Neural crest cell (in vitro differentiated cells): ENCODE measurements at regions not wholly inside any gene's neighbourhood (a gene's known extent, or its start where the extent isn't known, plus 50 kb on each side); places are given as distances from the start of the nearest gene placed in this dataset.

ENCODE experiments used
- DNase-seq: peaks from one replicate; pipeline ENCODE4 v3.0.0; 2021; ENCODE audit warnings: low read depth, mixed read lengths, low spot score
- H3K27ac Mint-ChIP-seq: one replicate; pipeline ENCODE4 v1.8.0; 2021; ENCODE audit warnings: mild to moderate bottlenecking, mixed read lengths; ENCODE audit not compliant: unreplicated experiment
- H3K27me3 Mint-ChIP-seq: 2 replicates; pipeline ENCODE4 v1.8.0; 2021; ENCODE audit warnings: low read depth, mild to moderate bottlenecking, mixed read lengths
- H3K36me3 Mint-ChIP-seq: 2 replicates; pipeline ENCODE4 v1.8.0; 2021; ENCODE audit warnings: low read depth, mild to moderate bottlenecking, mixed read lengths
- H3K4me1 Mint-ChIP-seq: 2 replicates; pipeline ENCODE4 v1.8.0; 2021; ENCODE audit warnings: mixed read lengths
- H3K4me3 Mint-ChIP-seq: one replicate; pipeline ENCODE4 v1.8.0; 2021; ENCODE audit warnings: mild to moderate bottlenecking, mixed read lengths
- H3K9me3 Mint-ChIP-seq: 2 replicates; pipeline ENCODE4 v1.8.0; 2021; ENCODE audit warnings: mixed read lengths
- TF ChIP-seq, protein P1 (sequence below): fragments of 200-600 bp; sonication (generic); conservative IDR thresholded peaks from 2 replicates; pipeline ENCODE4 v1.5.0; 2021; ENCODE audit warnings: antibody characterized with exemption, mild to moderate bottlenecking

DNA sequence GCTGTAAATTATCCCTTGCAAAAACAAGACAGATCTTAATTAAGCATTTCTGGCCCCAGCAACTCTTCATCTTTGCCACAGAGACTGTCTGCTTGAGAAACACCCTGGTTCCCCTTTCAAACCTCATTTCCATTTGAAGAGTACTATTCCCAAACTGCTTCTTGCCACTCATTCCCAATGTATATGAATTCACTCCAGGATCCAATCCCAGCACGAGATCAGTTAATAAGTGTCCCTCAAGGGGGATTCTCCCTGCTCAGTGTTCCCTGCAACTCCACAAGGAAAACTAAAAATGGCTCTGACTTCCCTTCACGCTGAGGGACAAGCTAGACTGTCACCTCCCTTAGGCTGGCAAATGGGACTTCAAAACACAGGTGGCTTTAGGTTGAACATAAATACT is 173.2 kb downstream of the SIPA1L2 start:
- TF ChIP-seq, protein P1, sequence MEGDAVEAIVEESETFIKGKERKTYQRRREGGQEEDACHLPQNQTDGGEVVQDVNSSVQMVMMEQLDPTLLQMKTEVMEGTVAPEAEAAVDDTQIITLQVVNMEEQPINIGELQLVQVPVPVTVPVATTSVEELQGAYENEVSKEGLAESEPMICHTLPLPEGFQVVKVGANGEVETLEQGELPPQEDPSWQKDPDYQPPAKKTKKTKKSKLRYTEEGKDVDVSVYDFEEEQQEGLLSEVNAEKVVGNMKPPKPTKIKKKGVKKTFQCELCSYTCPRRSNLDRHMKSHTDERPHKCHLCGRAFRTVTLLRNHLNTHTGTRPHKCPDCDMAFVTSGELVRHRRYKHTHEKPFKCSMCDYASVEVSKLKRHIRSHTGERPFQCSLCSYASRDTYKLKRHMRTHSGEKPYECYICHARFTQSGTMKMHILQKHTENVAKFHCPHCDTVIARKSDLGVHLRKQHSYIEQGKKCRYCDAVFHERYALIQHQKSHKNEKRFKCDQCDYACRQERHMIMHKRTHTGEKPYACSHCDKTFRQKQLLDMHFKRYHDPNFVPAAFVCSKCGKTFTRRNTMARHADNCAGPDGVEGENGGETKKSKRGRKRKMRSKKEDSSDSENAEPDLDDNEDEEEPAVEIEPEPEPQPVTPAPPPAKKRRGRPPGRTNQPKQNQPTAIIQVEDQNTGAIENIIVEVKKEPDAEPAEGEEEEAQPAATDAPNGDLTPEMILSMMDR = no peak
- H3K4me1 Mint-ChIP-seq = peaks cover 32% of the 10 kb centered on the region
- H3K36me3 Mint-ChIP-seq = no peaks in the 10 kb centered on the region
- no peak overlapping the region for H3K4me3 Mint-ChIP-seq
- H3K9me3 Mint-ChIP-seq = no peaks in the 10 kb centered on the region
- no peak overlapping the region for H3K27ac Mint-ChIP-seq
- DNase-seq = no peak
- H3K27me3 Mint-ChIP-seq = no peaks in the 10 kb centered on the region

DNA sequence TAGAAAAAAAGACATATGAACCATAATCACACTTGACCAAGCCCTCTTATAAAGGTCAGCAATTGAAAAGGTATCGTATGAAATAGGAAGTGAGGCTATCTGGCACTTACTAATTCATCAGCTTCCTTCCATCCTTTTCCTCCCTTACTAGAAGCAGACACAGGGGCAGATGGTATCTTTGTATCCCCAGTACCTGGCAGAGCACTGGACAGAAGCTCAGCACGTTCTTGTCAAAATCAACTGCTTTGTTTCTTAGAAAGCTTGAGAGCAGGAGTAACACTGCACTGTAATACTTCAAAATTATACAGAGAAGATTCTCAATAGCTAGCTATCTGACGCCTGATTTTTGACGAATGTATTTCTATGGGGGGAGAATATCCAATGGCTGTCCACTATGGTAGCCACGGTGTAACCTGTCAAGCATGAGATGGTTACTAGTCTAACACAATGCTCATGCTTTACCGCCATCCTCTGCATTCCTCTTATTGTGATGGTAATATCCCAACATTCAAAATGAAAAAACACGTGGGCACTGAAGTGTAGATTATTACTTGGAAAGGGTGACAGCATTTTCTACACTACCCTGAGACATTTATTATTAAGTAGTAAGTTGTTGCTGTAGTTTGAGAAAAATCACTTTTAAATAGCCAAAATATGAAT is 175.6 kb downstream of the SIPA1L2 start:
- Mint-ChIP-seq H3K27ac (no peak overlapping the region), H3K36me3 (no peaks in the 10 kb centered on the region), H3K27me3 (no peaks in the 10 kb centered on the region), H3K9me3 (no peaks in the 10 kb centered on the region), H3K4me3 (no peak overlapping the region), H3K4me1 (peaks cover 32% of the 10 kb centered on the region)
- TF ChIP-seq, protein P1 = no peak
- DNase-seq = no peak

DNA sequence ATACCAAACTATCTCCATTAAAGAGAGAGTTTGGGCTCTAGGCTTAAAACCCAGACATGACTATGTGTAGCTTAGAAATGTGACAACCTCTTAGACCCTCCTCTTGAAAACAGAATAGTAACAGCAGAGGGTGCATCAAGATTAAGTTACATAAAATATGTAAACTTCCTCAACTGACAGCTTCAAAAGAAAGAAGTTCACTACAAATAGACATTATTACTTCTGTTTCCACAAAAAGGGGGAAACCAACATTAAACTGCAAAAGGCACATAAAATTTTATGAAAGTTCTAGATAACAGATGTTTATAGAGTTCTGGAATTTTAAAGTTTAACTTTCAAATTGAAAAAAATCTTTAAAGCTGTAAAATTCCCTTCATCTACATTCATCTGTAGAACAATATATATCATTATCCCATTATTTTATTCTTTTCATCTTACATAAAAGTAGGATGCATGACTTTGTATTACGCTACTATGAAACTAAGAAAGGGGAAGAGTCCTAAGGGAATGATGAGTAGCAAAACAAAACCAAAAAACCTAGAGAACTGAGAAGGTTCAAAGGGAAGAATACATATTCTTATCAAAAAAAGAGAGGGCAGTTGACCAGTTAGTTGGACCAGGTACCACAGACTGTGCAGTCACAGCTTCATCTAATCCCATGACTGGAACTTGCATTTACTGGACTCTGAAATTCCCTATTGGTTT is 177.0 kb downstream of the SIPA1L2 start:
- Mint-ChIP-seq H3K4me3 (no peak overlapping the region), H3K9me3 (no peaks in the 10 kb centered on the region), H3K27me3 (no peaks in the 10 kb centered on the region), H3K4me1 (peaks cover 32% of the 10 kb centered on the region), H3K36me3 (peaks cover 3% of the 10 kb centered on the region), H3K27ac (no peak overlapping the region)
- no peak for DNase-seq
- TF ChIP-seq, protein P1 = no peak

DNA sequence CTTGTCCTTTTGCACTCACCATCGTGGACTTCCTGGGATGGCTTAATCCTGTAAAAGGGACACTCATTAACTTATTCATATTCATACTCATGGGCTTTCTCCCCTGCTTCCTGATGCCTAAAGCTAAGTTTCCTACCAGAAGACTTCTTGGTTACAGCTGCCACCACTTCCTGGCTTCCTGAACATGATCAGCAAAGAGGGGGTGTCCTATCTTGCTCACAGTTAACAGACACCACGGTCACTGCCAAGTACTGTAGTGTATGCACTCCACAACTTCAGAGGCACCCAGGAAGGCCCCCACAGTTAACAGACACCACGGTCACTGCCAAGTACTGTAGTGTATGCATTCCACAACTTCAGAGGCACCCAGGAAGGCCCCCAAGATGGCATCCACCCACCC is 177.8 kb downstream of the SIPA1L2 start:
- no peak for DNase-seq
- TF ChIP-seq, protein P1 = no peak
- no peaks in the 10 kb centered on the region for H3K27me3 Mint-ChIP-seq
- peaks cover 24% of the 10 kb centered on the region for H3K4me1 Mint-ChIP-seq
- H3K27ac Mint-ChIP-seq = peak overlapping the region; percentile 30
- no peak overlapping the region for H3K4me3 Mint-ChIP-seq
- H3K36me3 Mint-ChIP-seq = peaks cover 3% of the 10 kb centered on the region
- H3K9me3 Mint-ChIP-seq = no peaks in the 10 kb centered on the region

GRCh38 chr1:232451506-232451905 is 178.4 kb downstream of the SIPA1L2 start:
- Mint-ChIP-seq H3K36me3 (peaks cover 3% of the 10 kb centered on the region), H3K4me3 (no peak overlapping the region), H3K4me1 (peaks cover 18% of the 10 kb centered on the region), H3K27me3 (no peaks in the 10 kb centered on the region), H3K9me3 (no peaks in the 10 kb centered on the region), H3K27ac (no peak overlapping the region)
- DNase-seq = no peak
- TF ChIP-seq, protein P1 = no peak
